Limb (tissue), 2 donors: ENCODE measurements at regions not wholly inside any gene's neighbourhood (a gene's known extent, or its start where the extent isn't known, plus 50 kb on each side); places are given as distances from the start of the nearest gene placed in this dataset.
"Not testable (repeated sequence)": the region's sequence is repeated elsewhere in the genome, so short reads cannot be mapped to it uniquely, and the experiment has no call there.

Experiments used
- DNase-seq, 2 donors: peaks; one replicate each; pipeline ENCODE4 v3.0.0-alpha.2; 2016; ENCODE audit errors: extremely low spot score in 2 of 2

- DNase-seq, result no peak
Measured at GRCh38 chrX:1851527-1851926, 236.7 kb downstream of the ASMT start.

GRCh38 chrX:1852082-1852481 lies 237.2 kb downstream of the ASMT start:
- DNase-seq, result no peak

GRCh38 chrX:1853447-1853846 lies 238.6 kb downstream of the ASMT start:
- no peak for DNase-seq

GRCh38 chrX:1853916-1854315 lies 239.1 kb downstream of the ASMT start:
- no peak for DNase-seq

- not testable (repeated sequence) for DNase-seq
Measured at GRCh38 chrX:1854861-1855260, 240.0 kb downstream of the ASMT start.

- not testable (repeated sequence) for DNase-seq
Measured at GRCh38 chrX:1859266-1859665, 244.4 kb downstream of the ASMT start.

GRCh38 chrX:1860936-1861594 lies 246.2 kb downstream of the ASMT start:
- no peak for DNase-seq

GRCh38 chrX:1863995-1864394 lies 249.1 kb downstream of the ASMT start:
- DNase-seq, result not testable (repeated sequence)

GRCh38 chrX:1870421-1870820 lies 255.6 kb downstream of the ASMT start:
- no peak for DNase-seq

GRCh38 chrX:1871887-1872286 lies 257.0 kb downstream of the ASMT start:
- DNase-seq, result no peak

- DNase-seq, result no peak
Measured at GRCh38 chrX:1873671-1874070, 258.8 kb downstream of the ASMT start.

GRCh38 chrX:1874416-1874815 lies 259.6 kb downstream of the ASMT start:
- DNase-seq, result no peak

GRCh38 chrX:1874899-1875298 lies 260.0 kb downstream of the ASMT start:
- no peak for DNase-seq

GRCh38 chrX:1876041-1876440 lies 261.2 kb downstream of the ASMT start:
- DNase-seq, result no peak

GRCh38 chrX:1877780-1878179 lies 262.9 kb downstream of the ASMT start:
- no peak for DNase-seq

- DNase-seq, result not testable (repeated sequence)
Measured at GRCh38 chrX:1880884-1881817, 266.3 kb downstream of the ASMT start.

GRCh38 chrX:1883772-1884171 lies 268.9 kb downstream of the ASMT start:
- no peak for DNase-seq

GRCh38 chrX:1884446-1884845 lies 269.6 kb downstream of the ASMT start:
- DNase-seq, result no peak

- DNase-seq, result no peak
Measured at GRCh38 chrX:1885116-1885515, 270.3 kb downstream of the ASMT start.

- not testable (repeated sequence) for DNase-seq
Measured at GRCh38 chrX:1888305-1888704, 273.4 kb downstream of the ASMT start.

GRCh38 chrX:1894026-1894294 lies 279.1 kb downstream of the ASMT start:
- no peak for DNase-seq

GRCh38 chrX:1894740-1895139 lies 279.9 kb downstream of the ASMT start:
- no peak for DNase-seq

- DNase-seq, result no peak
Measured at GRCh38 chrX:1895583-1895982, 280.7 kb downstream of the ASMT start.
